NCI-H226 (cell line): ENCODE measurements at regions not wholly inside any gene's neighbourhood (a gene's known extent, or its start where the extent isn't known, plus 50 kb on each side); places are given as distances from the start of the nearest gene placed in this dataset.
A peak's percentile ranks its signal among the peaks of the same experiment; 100 is the strongest.

Source experiments
- DNase-seq: peaks from one replicate; pipeline ENCODE4 v3.0.0-alpha.2; 2015

DNA sequence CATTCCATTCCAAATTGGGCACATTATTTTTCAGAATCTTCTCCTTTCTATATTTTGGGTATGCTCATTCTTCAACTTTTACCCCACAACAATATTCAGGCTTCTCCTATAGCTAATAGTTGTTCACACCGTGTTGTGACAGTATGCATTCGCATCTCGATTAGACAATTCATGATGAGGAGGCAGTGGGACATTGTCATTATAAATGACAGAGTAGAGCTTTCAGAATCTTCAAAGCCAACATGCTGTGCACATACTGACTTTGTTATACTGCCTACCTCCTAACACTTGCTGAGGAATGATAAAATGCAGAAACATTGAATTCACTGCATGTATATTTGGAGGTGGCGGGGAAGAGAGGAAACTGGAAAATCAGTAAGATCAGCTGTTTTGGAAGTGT, 714.2 kb downstream of the SUCLG1 start:
- no peak for DNase-seq

DNA sequence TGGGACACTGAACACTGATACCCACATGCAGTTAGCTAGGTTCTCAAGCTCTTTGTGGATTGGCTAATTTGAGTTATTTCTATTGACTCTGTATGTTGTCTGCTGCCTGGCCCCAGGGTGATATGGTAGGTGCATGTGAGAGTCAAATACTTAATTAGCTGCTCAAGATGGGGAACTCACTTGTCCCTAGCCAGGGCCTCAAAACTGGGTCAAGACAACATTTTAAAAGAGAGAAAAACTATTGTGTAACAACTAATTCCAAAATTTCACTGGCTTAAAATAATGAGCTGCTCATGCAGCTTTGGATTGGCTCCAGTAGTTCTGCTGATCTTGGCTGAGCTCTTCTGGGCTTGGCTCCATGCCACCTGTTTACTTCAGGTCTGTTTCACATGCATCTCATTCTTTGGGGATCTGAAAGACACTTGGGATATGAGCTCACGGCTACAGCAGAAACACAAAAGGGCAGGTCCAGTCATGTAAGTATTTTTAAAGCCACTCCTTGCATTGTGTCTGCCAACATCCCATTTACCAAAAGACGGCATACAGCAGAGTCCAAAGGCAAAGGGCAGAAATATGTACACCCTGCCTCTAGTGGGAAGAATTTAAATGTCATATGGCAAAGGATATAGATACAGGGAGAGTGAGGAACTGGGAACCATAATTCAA, 716.8 kb downstream of the SUCLG1 start:
- no peak for DNase-seq

DNA sequence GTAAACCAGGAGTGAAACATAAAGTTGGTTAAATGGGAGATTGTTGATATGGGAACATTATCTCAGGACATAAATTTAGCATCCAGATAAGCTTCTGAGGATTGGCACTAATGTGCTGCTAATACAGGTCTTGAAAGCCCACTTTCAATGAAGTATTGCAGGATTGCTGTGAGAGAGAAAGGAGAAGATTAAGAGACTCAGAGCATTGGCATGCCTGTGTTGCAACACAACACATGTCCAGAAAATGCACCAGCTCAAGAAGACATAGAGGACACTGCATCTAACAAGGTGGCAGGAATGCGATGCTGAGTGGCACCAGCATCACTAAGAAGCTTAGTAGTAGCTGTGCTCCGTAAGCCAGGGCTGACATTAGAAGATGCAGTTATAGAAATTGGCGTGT, 728.9 kb downstream of the SUCLG1 start:
- DNase-seq = no peak

DNA sequence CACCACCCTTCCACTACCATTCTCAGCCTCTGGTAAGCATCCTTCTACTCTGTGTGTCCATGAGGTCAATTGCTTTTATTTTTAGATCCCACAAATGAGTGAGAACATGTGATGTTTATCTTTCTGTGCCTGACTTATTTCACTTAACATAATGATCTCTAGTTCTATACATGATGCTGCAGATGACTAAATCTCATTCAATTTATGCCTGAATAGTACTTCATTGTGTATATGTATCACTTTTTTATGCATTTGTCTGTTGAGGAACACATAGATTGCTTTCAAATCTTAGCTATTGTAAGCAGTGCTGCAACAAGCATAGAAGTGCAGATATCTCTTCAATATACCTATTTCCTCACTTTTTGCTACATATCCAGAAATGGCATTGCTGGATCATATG, 733.3 kb downstream of the SUCLG1 start:
- no peak for DNase-seq

DNA sequence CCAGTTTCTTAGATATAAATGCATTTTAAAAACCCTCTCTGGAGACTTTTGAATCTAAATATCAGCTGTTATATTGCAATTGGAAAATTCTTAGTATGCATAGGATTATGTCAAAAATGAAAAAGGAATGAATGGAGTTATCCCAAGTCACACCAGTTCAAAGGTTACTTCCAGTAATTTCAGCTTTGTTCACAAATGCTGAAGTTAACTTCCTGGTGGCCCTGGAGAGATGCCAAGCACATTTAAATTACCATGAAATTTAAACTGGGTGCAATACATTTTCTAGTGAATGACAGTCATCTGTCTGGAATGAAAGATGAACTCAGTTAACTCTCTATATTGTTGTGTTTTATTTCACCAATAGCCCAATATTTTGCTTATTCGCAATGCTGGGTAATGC, 753.9 kb downstream of the SUCLG1 start:
- DNase-seq = no peak

DNA sequence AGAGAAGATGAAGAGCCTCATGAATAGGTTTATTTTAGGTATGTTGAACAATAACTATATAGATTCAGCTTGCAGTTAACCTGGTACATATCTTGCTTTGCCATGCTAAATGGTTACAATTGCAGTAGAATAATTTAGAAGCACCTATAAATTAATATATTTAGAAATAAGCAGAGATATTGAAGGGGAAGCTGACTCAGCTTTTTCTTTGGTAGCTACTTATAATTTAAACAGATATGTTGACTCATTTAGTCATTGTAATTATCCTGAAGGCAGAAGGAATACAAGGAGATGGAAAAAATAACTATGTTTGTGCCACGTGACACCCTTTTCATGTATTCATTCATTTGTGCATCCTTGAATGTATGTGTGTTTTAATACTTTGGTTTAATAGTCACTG, 755.5 kb downstream of the SUCLG1 start:
- no peak for DNase-seq

DNA sequence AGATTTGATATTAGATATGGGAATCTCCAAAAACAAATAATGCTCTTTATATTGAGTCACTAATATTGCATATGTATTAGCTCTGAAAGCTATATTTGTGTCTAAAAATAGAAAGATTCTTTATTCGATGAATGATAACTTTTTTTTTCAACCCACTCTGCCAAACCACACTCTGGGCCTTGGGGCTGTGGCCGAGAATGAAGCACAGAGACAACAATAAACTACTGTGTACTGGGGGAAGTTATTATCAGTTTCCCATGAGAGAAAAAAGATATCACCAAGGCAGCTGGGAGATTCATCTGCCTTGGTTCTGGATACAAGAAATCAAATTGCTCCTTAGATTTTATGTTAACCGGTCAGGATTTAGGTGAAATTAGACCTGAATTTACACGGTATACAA, 762.2 kb downstream of the SUCLG1 start:
- no peak for DNase-seq

DNA sequence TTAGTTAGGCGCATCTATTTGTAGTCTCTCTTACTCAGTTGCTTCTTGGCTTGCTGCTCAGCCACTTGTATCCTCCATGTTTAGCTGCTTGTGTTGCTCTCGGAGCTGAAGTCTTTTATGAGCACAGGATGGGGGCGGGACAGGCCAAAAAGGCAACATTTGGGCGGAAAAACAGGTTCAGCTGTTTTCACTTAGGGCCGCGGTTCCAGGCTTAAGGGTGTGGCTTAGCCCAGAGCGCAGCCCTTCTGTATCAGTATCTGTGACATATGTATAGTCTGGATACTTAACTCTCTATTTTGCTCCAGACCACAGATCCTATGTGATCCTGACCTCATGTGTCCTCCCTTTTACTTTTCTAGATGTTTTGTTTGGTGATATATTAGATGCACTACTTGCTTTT, 763.5 kb downstream of the SUCLG1 start:
- DNase-seq = no peak

DNA sequence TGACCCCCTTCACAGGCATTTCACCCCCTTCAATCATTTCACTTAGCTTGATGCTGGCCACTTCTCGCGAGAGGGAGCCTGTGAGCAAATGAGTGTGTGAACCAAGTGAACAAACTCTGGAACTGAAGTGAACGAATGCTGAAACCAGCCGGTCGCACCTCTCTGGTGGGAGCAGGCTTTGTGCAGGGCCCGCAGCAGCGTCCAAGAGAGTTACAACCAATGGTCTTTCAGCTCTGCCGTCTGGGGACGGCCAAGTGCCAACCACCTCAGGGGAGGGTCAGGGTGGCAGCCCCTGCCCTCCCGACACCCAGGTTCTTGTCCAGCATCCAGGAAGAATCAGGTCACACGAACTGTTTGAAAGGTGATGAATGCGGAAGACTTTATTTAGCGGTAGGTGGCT, 764.0 kb downstream of the SUCLG1 start:
- DNase-seq = no peak

DNA sequence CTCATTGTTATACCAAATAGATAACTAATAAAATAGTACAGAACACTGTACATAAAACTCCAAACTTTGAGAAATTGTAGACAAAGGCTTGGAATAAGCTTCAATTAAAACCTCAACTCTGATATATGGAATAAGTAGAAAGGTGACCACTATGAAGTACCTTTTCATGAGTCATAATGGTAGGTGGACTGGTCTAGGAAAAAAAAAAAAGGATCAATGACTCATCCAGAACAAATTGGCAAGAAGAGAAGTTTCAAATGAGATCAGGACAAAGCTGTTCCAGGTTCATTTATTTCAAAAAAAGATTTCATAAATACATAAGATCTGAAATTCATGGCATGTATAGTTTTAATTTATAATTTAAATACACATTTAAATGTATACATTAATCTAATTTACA, 769.7 kb downstream of the SUCLG1 start:
- DNase-seq = no peak

DNA sequence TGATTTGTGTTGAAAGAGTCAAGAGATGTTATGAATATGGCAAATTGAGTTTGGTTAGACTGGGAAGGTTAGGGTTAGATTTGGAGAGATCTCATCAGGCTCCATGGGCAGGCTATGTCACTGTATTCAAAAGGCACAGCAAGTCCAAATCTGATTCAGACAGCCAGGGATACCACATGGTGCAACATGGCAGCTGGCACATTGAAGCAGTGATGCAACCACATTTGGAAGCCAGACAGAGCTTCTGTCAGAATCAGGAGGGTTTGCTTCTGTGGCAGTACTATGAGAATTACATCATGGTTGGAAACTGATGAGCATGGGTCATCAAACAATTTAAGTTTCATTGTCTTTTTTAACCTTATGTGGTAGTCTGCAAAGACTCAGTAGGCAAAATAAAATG, 772.2 kb downstream of the SUCLG1 start:
- DNase-seq = no peak

DNA sequence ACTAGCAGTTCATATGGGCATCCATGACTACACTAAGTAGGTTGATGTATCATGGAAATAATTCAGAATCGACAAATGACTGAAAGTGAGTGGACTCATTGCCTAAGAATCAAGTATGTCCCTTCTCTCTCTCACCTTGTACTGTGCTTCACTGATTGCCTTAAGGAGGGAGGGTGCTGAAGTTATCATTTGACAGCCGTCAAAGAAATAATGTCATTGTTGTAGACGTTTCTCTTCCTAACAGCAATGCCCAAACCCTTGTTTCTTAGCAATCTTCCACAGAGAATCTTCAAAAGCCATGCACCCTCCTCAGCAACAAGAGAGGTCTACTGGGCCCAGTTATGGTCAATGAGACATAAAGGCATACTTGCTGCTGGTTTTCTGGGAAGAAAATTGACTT, 785.0 kb downstream of the SUCLG1 start:
- no peak for DNase-seq

DNA sequence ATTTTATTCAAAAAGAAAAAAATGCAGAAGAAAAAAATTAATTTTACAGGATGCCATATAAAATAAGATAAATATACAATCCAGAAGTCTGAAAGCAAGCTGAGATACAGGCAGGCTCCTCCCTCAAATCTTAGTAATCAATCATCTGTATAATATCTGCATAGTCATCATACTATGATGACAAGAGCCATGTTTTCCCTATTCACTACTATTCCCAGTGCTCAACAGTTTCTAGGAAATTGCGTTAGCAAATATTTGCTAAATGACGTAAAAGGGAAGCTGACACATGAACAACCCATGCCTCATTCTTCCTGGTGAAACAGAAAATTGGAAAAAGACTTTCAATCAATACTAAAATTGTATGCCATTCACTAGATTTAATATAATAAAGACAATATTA, 793.2 kb downstream of the SUCLG1 start:
- DNase-seq = peak; percentile 17

DNA sequence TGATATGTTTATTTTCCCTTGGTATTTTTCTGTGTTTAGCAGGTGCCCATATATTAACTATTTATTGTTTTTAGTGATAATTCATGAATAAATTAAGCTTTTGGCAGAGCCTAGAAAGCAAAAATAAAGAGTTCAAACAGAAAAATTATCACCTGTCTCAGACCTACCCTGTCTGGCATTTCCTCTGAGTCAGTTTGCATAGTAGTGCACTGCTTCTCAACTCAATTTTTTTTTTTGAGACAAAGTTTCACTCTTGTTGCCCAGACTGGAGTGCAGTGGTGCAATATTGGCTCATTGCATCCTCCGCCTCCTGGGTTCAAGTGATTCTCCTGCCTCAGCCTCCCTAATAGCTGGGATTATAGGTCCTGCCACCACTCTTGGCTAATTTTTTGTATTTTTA, 793.9 kb downstream of the SUCLG1 start:
- no peak for DNase-seq

DNA sequence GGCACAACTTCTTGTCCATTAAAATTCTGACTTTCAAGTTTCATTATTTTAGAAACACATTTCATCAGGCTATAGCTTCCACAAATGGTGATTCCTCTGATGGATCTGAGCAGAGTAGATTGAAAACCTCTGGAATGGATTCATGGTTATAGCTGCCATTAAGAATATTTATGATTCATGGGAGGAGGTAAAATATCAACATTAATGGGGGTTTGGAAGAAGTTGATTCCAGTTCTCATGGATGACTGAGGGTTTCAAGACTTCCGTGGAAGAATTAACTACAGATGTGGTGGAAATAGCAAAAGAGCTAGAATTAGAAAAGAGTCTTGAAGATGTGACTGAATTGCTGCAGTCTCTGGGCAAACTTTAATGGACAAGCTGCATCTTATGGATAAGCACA, 797.4 kb downstream of the SUCLG1 start:
- no peak for DNase-seq

DNA sequence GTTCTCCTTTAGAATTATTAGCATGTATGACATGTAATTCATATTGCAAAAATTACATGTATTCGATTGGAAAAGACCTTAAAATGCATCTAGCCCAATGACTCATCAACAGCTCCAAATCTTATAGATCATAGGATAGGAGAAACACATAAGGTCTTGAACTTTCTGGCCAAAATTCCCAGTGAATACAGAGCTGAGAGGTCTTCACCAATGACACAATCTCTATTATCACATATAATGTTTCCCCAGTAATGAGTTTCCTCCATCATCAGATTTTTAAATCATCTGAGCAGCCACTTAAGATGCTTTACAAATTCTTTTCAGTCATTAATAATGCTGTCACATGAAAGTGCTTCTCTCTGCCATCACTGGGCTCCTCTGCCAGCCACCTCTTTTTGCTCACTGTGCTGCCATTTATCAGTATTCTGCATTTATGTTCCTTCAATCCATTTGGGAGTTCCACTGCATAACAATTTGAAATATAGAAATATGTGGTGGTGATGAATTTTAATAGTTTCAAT, 804.9 kb downstream of the SUCLG1 start:
- DNase-seq = no peak

DNA sequence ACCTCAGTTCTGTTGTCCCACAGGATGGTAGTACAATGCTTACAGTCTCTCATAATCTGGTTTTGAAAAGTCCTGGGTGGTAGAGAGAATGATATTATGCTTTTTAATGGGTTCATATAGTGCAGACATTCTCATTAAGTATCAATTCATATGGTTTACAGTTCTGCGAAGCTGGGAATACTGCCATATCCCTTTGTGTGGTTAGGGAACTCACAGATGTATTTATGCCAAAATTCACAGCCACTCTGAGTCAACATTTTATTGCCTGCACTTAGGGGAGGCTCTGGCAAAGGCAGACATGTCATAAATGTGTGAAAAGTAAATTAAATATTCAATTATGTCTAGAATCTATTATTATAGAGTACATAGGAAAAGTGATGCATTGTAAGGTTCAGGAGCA, 808.2 kb downstream of the SUCLG1 start:
- no peak for DNase-seq

DNA sequence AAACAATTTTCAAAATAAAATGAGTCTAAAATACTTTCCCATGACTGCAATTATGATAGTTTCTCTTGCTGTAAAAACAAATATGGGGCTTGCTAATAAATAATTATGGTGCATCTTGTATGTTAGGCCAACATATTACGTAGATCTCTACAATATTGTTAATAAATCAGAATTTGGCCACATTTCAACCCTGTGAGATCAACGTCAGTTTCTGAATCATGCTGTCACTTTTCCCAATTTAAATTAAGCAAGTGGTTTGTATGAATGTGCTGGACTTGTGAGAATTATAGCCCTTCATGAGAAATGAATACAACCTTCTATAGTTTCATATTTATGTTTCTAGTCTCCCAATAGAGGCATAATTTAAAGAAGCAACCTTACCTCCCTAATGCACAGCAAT, 808.9 kb downstream of the SUCLG1 start:
- no peak for DNase-seq

DNA sequence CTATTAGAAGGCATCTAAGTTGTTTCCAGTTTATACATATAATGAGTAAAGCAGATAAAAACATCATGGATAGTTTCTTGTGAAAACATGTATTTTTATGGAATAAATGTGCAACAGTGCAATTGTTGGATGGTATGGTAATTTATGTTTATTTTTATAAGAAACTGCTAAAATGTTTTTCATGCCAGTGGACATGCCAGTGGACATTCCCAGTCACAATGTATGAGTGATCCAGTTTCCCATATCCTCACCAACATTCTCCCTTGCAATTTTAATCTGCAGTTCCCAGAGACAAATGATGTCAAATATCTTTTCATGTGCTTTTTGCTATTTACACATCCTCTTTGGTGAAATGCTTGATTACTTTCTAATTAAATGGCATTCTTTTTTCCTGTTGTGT, 818.6 kb downstream of the SUCLG1 start:
- no peak for DNase-seq

DNA sequence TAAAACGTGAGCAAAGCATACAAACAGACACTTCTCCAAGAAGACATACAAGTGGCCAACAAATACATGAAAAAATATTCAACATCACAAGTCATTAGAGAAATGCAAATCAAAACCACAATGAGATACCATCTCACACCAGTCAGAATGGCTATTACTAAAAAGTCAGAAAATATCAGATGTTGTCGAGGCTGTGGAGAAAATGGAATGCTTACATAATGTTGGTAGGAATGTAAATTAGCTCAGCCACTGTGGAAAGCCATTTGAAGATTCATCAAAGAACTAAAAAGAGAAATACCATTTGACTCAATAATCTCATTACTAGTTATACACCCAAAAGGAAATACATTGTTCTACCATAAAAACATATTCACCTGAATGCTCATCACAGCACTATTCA, 825.7 kb downstream of the SUCLG1 start:
- no peak for DNase-seq

DNA sequence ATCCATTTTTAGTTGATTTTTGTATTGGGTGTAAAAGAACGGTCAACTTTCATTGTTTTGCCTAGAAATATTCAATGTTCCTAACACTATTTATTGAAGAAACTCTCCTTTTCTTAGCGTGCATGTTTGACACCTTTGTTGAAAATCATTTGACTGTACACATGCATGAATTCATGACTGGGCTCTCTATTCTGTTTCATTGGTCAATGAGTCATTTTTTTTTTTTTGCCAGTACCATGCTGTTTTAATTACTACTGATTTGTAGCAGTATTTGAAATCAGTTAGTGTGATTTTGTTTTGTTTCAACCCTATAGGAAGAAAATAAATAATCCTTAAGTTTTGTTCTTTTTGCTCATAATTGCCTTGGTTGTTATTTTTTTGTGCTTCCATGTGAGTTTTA, 828.7 kb downstream of the SUCLG1 start:
- DNase-seq = no peak

DNA sequence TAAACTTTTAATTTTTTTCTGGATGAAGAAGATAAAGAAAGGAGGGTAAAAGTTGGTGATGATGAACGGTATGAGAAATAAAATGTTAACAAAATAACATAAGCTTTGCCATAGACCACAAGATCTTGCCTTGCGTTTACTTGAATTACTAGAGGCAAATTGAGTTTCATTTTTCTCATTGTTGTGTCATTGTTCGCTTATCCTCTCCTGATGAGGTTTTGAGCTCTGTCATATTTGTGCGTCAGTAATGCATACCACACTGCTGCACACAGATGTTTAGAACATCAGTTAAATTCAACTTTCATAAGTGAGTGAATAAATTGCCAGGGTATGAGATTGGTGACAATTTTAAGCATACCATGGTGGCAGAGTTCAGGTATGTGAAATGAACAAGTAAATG, 843.6 kb downstream of the SUCLG1 start:
- no peak for DNase-seq

DNA sequence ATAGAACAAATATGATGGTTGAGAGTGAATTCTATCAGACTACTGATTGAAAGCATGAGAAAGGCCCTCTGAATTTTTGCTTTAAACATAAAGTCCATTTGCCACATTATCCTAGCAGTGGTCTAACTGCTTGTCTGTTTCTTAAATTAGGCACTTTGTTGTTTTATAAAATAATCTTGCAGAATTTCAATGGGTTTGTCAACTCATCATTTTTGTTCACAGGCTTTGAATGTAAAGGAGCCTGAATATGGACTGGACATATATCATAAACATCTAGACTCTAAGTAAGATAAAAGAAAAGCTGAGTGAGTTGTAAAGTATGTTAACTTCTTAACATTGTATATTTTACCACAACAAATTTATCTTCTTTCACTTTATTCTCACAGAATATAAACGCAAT, 845.9 kb downstream of the SUCLG1 start:
- DNase-seq = no peak

DNA sequence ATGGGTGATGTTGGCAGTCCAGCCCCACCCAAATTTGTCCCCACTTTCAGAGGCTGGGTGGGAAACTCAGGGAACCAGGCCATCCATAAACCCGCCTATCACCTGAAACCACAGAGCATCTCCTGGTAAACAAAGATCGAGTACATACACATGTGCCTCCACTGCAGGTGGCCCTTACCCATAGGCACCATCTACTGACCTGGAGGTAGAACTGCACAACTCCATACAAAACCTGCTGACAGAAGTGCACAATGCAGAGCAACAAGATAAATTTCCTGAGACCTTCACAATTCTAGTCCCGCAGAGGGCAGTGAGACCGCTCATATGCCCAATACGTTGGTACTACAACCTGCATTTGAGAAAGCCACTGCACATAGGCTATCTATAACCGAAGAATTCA, 856.3 kb downstream of the SUCLG1 start:
- DNase-seq = no peak

DNA sequence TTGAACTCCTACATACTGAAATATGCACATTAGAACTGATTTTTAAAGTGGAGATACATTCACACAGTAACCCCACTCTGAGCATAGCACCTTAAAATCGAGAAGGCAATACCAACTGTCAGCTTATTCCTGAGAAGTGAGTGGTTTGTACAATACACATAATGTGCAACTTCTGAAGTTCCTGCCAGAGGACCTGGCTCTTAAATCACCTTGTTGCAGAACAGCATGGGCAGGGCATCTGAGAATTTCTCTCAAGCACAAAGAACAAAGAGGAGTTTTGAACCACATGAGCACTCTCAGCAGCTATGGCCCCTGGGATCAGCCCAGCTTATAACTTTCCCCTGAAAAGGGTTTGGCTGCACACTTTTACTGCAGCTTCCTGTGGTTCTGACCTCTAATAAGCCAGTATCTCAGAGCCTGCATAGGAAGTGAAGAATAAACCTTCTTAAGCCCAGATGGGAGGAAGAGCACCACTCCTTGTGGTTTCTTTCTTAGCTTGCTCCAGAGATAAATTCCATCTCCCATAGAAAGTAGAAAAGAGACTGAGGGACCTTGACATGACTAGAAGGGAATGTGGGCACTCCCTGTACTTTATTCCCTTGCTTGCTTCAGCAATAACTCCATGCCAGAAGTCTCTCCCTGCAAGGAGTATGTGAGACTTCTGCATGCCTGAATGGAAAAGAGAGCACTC, 862.3 kb downstream of the SUCLG1 start:
- DNase-seq = no peak
